Testis (tissue), 2 donors: ENCODE measurements at regions not wholly inside any gene's neighbourhood (a gene's known extent, or its start where the extent isn't known, plus 50 kb on each side); places are given as distances from the start of the nearest gene placed in this dataset.
"Not testable (repeated sequence)": the region's sequence is repeated elsewhere in the genome, so short reads cannot be mapped to it uniquely, and the experiment has no call there.

Experiments used
- DNase-seq: peaks from one replicate; pipeline ENCODE4 v3.0.0-alpha.2; 2019
- H3K27ac ChIP-seq, 2 donors: fragments of 200-600 bp; sonication (generic); one replicate each; pipeline ENCODE4 v1.5.1; 2019
- H3K27me3 ChIP-seq: fragments of 200-600 bp; sonication (generic); one replicate; pipeline ENCODE4 v1.5.1; 2019
- H3K36me3 ChIP-seq: fragments of 200-600 bp; sonication (generic); one replicate; pipeline ENCODE4 v1.5.1; 2017; ENCODE audit warnings: low read depth; ENCODE audit errors: missing control alignments
- H3K4me1 ChIP-seq: fragments of 200-600 bp; sonication (generic); one replicate; pipeline ENCODE4 v1.5.1; 2019
- H3K4me3 ChIP-seq, 2 donors: fragments of 200-600 bp; sonication (generic); one replicate each; pipeline ENCODE4 v1.5.1; 2017 to 2019
- H3K9me3 ChIP-seq: fragments of 200-600 bp; sonication (generic); one replicate; pipeline ENCODE4 v1.5.1; 2017
- CTCF ChIP-seq, 3 experiments: fragments of 450-650 bp in 2 of 3; fragments of 200-600 bp in 1 of 3; sonication (generic) in 1 of 3; IDR thresholded peaks; one replicate each; pipeline ENCODE4 v1.5.1; 2016 to 2019; ENCODE audit warnings: antibody characterized with exemption in 3 of 3, mild to moderate bottlenecking in 2 of 3, moderate library complexity in 1 of 3
- POLR2A ChIP-seq: fragments of 450-650 bp; IDR thresholded peaks from one replicate; pipeline ENCODE4 v1.6.1; 2017; ENCODE audit warnings: antibody characterized with exemption, mild to moderate bottlenecking, moderate library complexity
- WGBS, 2 donors: methylation state at CpG; one replicate each; pipeline ENCODE4 v1.1.5; 2018; 5-methylcytosine and 5-hydroxymethylcytosine counted together
- intact Hi-C: fragments of 100-400 bp; cut with DNase I; formaldehyde crosslinking; loops from one replicate; pipeline ENCODE4 v1.15.1; 2023; ENCODE audit warnings: low total_unique reads

GRCh38 chr15:38769492-38769891 is 204.9 kb upstream of the RASGRP1 start:
- no peaks in the 10 kb centered on the region for H3K36me3 ChIP-seq
- H3K27ac ChIP-seq: no peak overlapping the region
- H3K4me3 ChIP-seq: no peak overlapping the region
- H3K4me1 ChIP-seq: no peaks in the 10 kb centered on the region
- WGBS, 2 donors: 69 to 81% methylated on average over 2 of the region's 2 CpGs
- no peaks in the 10 kb centered on the region for H3K27me3 ChIP-seq
- H3K9me3 ChIP-seq: no peaks in the 10 kb centered on the region
- no peak for DNase-seq
- no peak for TF ChIP-seq POLR2A
- TF ChIP-seq CTCF (IDR thresholded peaks at IDR 0.05): no peak
- intact Hi-C loops: no loop called here

- DNase-seq, H3K4me3 ChIP-seq, intact Hi-C loops, H3K27me3 ChIP-seq, H3K36me3 ChIP-seq, H3K4me1 ChIP-seq, H3K27ac ChIP-seq, H3K9me3 ChIP-seq: not testable (repeated sequence)
- 91 to 92% methylated on average over 2 of the region's 2 CpGs for WGBS, 2 donors
These were observed 209.5 kb upstream of the RASGRP1 start for GRCh38 chr15:38774076-38774475.

GRCh38 chr15:38781196-38781595 is 216.6 kb upstream of the RASGRP1 start:
- Histone ChIP-seq H3K27ac (no peak overlapping the region), H3K36me3 (no peaks in the 10 kb centered on the region), H3K4me1 (no peaks in the 10 kb centered on the region), H3K27me3 (no peaks in the 10 kb centered on the region), H3K9me3 (no peaks in the 10 kb centered on the region), H3K4me3 (no peak overlapping the region)
- TF ChIP-seq CTCF (IDR thresholded peaks at IDR 0.05) (no peak), POLR2A (no peak)
- 75% methylated on average over 2 of the region's 2 CpGs for WGBS, 2 donors
- intact Hi-C loops: no loop called here
- no peak for DNase-seq

- TF ChIP-seq CTCF (IDR thresholded peaks at IDR 0.05) (no peak), POLR2A (no peak)
- no peak overlapping the region for H3K27ac ChIP-seq
- H3K27me3 ChIP-seq: no peaks in the 10 kb centered on the region
- no peaks in the 10 kb centered on the region for H3K36me3 ChIP-seq
- intact Hi-C loops: no loop called here
- H3K9me3 ChIP-seq: no peaks in the 10 kb centered on the region
- 70 to 88% methylated on average over 1 of the region's 1 CpG for WGBS, 2 donors
- no peaks in the 10 kb centered on the region for H3K4me1 ChIP-seq
- H3K4me3 ChIP-seq: no peak overlapping the region
- DNase-seq: no peak
These were observed 217.5 kb upstream of the RASGRP1 start for GRCh38 chr15:38782156-38782555.

GRCh38 chr15:38788918-38789317 is 224.3 kb upstream of the RASGRP1 start:
- H3K27ac ChIP-seq: no peak overlapping the region
- H3K27me3 ChIP-seq: no peaks in the 10 kb centered on the region
- H3K4me1 ChIP-seq: no peaks in the 10 kb centered on the region
- TF ChIP-seq POLR2A: no peak
- no peak for TF ChIP-seq CTCF (IDR thresholded peaks at IDR 0.05)
- no peak overlapping the region for H3K4me3 ChIP-seq
- no peaks in the 10 kb centered on the region for H3K36me3 ChIP-seq
- no peak for DNase-seq
- no peaks in the 10 kb centered on the region for H3K9me3 ChIP-seq
- intact Hi-C loops: no loop called here
- WGBS, 2 donors: 82 to 91% methylated on average over 6 of the region's 6 CpGs
